ENCODE measurements at regions not wholly inside any gene's neighbourhood (a gene's known extent, or its start where the extent isn't known, plus 50 kb on each side); places are given as distances from the start of the nearest gene placed in this dataset.

DNA sequence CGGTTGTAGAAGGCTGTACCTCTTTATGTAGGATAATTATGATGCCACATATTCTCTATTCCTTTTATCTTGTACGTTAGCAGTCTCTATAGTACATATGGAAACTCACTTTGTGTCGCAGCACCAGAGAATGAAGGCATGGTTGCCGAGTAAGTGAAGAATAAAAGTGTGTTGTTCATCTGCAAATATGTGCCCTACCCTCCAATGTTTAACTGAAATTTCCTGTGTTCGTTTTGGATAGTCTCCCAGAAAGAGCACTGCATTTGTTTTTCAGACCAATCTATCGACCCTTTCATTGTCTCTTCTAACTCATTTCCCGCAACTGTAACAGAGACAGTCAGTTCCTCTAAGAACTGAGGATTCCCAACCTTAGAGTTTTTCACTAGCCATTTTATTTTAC lies 592.8 kb downstream of the TUSC7 start:
- H3K36me3 Mint-ChIP-seq (ENCODE audit: low read depth), result no peaks in the 10 kb centered on the region
- no peak overlapping the region for H3K4me3 Mint-ChIP-seq
- H3K27me3 ChIP-seq (ENCODE audit: insufficient read depth), result no peaks in the 10 kb centered on the region
- no peaks in the 10 kb centered on the region for H3K9me2 ChIP-seq (ENCODE audit: insufficient read depth)
- peaks cover 4% of the 10 kb centered on the region for H3K27me3 Mint-ChIP-seq (ENCODE audit: insufficient read depth, low read depth, poor library complexity)
- H3K79me2 ChIP-seq (replicated peaks; ENCODE audit: insufficient read depth), result no peaks in the 10 kb centered on the region
- H3K4me2 ChIP-seq, result no peak overlapping the region
- no peaks in the 10 kb centered on the region for H3F3A ChIP-seq (replicated peaks; ENCODE audit: low read depth)
- no peak overlapping the region for H2AFZ ChIP-seq
- no peak for TF ChIP-seq ZNF114 (CRISPR knock-in tag; IDR thresholded peaks at IDR 0.05)
- TF ChIP-seq, protein P1, sequence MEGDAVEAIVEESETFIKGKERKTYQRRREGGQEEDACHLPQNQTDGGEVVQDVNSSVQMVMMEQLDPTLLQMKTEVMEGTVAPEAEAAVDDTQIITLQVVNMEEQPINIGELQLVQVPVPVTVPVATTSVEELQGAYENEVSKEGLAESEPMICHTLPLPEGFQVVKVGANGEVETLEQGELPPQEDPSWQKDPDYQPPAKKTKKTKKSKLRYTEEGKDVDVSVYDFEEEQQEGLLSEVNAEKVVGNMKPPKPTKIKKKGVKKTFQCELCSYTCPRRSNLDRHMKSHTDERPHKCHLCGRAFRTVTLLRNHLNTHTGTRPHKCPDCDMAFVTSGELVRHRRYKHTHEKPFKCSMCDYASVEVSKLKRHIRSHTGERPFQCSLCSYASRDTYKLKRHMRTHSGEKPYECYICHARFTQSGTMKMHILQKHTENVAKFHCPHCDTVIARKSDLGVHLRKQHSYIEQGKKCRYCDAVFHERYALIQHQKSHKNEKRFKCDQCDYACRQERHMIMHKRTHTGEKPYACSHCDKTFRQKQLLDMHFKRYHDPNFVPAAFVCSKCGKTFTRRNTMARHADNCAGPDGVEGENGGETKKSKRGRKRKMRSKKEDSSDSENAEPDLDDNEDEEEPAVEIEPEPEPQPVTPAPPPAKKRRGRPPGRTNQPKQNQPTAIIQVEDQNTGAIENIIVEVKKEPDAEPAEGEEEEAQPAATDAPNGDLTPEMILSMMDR (conservative IDR thresholded peaks at IDR 0.05; ENCODE audit: low read depth in 2 of 2), result no peak
- no peak for TF ChIP-seq EZH2phosphoT487 (IDR thresholded peaks at IDR 0.05; ENCODE audit: unreplicated experiment)
- TF ChIP-seq POLR2AphosphoS5 (IDR thresholded peaks at IDR 0.05; ENCODE audit: low read depth), result no peak
- no peak for TF ChIP-seq ZNF331 (CRISPR knock-in tag; IDR thresholded peaks at IDR 0.05; ENCODE audit: low read depth)
- TF ChIP-seq NANOG (IDR thresholded peaks at IDR 0.05; ENCODE audit: borderline replicate concordance), result no peak
- no peak for TF ChIP-seq ETS1 (IDR thresholded peaks at IDR 0.05)
- TF ChIP-seq EZH2 (IDR thresholded peaks at IDR 0.05; ENCODE audit: low read depth, unreplicated experiment), result no peak
- no peak for TF ChIP-seq STAT1 (IDR thresholded peaks at IDR 0.05; ENCODE audit: unreplicated experiment)
- TF ChIP-seq CREB1 (CRISPR knock-in tag; IDR thresholded peaks at IDR 0.05; ENCODE audit: low read depth), result no peak
- no peak for TF ChIP-seq JUNB (IDR thresholded peaks at IDR 0.05; ENCODE audit: unreplicated experiment)
- TF ChIP-seq, protein P2, sequence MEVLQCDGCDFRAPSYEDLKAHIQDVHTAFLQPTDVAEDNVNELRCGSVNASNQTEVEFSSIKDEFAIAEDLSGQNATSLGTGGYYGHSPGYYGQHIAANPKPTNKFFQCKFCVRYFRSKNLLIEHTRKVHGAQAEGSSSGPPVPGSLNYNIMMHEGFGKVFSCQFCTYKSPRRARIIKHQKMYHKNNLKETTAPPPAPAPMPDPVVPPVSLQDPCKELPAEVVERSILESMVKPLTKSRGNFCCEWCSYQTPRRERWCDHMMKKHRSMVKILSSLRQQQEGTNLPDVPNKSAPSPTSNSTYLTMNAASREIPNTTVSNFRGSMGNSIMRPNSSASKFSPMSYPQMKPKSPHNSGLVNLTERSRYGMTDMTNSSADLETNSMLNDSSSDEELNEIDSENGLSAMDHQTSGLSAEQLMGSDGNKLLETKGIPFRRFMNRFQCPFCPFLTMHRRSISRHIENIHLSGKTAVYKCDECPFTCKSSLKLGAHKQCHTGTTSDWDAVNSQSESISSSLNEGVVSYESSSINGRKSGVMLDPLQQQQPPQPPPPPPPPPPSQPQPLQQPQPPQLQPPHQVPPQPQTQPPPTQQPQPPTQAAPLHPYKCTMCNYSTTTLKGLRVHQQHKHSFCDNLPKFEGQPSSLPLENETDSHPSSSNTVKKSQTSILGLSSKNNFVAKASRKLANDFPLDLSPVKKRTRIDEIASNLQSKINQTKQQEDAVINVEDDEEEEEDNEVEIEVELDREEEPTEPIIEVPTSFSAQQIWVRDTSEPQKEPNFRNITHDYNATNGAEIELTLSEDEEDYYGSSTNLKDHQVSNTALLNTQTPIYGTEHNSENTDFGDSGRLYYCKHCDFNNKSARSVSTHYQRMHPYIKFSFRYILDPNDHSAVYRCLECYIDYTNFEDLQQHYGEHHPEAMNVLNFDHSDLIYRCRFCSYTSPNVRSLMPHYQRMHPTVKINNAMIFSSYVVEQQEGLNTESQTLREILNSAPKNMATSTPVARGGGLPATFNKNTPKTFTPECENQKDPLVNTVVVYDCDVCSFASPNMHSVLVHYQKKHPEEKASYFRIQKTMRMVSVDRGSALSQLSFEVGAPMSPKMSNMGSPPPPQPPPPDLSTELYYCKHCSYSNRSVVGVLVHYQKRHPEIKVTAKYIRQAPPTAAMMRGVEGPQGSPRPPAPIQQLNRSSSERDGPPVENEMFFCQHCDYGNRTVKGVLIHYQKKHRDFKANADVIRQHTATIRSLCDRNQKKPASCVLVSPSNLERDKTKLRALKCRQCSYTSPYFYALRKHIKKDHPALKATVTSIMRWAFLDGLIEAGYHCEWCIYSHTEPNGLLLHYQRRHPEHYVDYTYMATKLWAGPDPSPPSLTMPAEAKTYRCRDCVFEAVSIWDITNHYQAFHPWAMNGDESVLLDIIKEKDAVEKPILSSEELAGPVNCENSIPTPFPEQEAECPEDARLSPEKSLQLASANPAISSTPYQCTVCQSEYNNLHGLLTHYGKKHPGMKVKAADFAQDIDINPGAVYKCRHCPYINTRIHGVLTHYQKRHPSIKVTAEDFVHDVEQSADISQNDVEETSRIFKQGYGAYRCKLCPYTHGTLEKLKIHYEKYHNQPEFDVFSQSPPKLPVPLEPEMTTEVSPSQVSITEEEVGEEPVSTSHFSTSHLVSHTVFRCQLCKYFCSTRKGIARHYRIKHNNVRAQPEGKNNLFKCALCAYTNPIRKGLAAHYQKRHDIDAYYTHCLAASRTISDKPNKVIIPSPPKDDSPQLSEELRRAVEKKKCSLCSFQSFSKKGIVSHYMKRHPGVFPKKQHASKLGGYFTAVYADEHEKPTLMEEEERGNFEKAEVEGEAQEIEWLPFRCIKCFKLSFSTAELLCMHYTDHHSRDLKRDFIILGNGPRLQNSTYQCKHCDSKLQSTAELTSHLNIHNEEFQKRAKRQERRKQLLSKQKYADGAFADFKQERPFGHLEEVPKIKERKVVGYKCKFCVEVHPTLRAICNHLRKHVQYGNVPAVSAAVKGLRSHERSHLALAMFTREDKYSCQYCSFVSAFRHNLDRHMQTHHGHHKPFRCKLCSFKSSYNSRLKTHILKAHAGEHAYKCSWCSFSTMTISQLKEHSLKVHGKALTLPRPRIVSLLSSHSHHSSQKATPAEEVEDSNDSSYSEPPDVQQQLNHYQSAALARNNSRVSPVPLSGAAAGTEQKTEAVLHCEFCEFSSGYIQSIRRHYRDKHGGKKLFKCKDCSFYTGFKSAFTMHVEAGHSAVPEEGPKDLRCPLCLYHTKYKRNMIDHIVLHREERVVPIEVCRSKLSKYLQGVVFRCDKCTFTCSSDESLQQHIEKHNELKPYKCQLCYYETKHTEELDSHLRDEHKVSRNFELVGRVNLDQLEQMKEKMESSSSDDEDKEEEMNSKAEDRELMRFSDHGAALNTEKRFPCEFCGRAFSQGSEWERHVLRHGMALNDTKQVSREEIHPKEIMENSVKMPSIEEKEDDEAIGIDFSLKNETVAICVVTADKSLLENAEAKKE (CRISPR knock-in tag; IDR thresholded peaks at IDR 0.05), result no peak
- no peak for TF ChIP-seq REST (IDR thresholded peaks at IDR 0.05; ENCODE audit: unreplicated experiment)
- no peaks in the 10 kb centered on the region; the same call in 1 of the 2 replicates for H4K20me1 ChIP-seq (replicated peaks; ENCODE audit: insufficient read depth)
- no peaks in the 10 kb centered on the region for H3K9me3 Mint-ChIP-seq
- no peaks in the 10 kb centered on the region for H3K4me1 Mint-ChIP-seq
- DNase-seq (ENCODE audit: low spot score) (no peak), ATAC-seq (no peak)
- H3K4me3 ChIP-seq, result no peak overlapping the region
- H3K27ac Mint-ChIP-seq, result no peak overlapping the region
- no peaks in the 10 kb centered on the region for H3K4me1 ChIP-seq (ENCODE audit: insufficient read depth)
- no peaks in the 10 kb centered on the region for H3K36me3 ChIP-seq (ENCODE audit: insufficient read depth)
- no peak overlapping the region for H3K27ac ChIP-seq (ENCODE audit: low read depth)

Data from GM23338 (cell line).